H1 (cell line): ENCODE measurements at regions not wholly inside any gene's neighbourhood (a gene's known extent, or its start where the extent isn't known, plus 50 kb on each side); places are given as distances from the start of the nearest gene placed in this dataset.

Source experiments
- CTCF ChIA-PET: fragments of 300-600 bp; sonication (Branson Sonifier 250); formaldehyde crosslinking; loops from one replicate; lab custom pipeline; 2021; ENCODE audit not compliant: partially characterized antibody; lab: Charles Lee
- POLR2A ChIA-PET: fragments of 300-600 bp; sonication (Branson Sonifier 250); formaldehyde crosslinking; loops from one replicate; lab custom pipeline; 2021; ENCODE audit warnings: inconsistent platforms; ENCODE audit not compliant: partially characterized antibody; lab: Charles Lee
- DNase-seq, 2 experiments: peaks; one replicate each; pipeline versions ENCODE4 v3.0.0 to v3.0.0-alpha.2; 2010 to 2022; ENCODE audit warnings: low spot score in 2 of 2, low read depth in 1 of 2, mixed read lengths in 1 of 2
- FAIRE-seq: peaks from 2 replicates; lab custom pipeline; 2011; peaks lifted over from hg19 to GRCh38; lab: Jason Lieb, UNC
- H2AFZ ChIP-seq: 2 replicates; pipeline ENCODE4 v1.8.1; 2012; ENCODE audit warnings: low read length, inconsistent platforms
- H2AK5ac ChIP-seq: 2 replicates; pipeline ENCODE4 v1.6.1; 2013; ENCODE audit warnings: low read depth, low read length
- H2BK120ac ChIP-seq: replicated peaks from 2 replicates; pipeline ENCODE3; 2013; ENCODE audit warnings: low read depth, low read length, inconsistent platforms
- H2BK12ac ChIP-seq: 2 replicates; pipeline ENCODE4 v1.6.1; 2013; ENCODE audit warnings: low read depth, low read length
- H2BK15ac ChIP-seq: 2 replicates; pipeline ENCODE4 v1.6.1; 2013; ENCODE audit warnings: low read length
- H2BK20ac ChIP-seq: 2 replicates; pipeline ENCODE4 v1.6.1; 2013; ENCODE audit warnings: low read length
- H2BK5ac ChIP-seq: 2 replicates; pipeline ENCODE4 v1.6.1; 2013; ENCODE audit warnings: low read depth, low read length
- H3K14ac ChIP-seq: 2 replicates; pipeline ENCODE4 v1.6.1; 2013; ENCODE audit warnings: inconsistent platforms; ENCODE audit not compliant: insufficient read length
- H3K18ac ChIP-seq: 2 replicates; pipeline ENCODE4 v1.6.1; 2013; ENCODE audit warnings: low read length; ENCODE audit errors: extremely low read depth
- H3K23ac ChIP-seq: 2 replicates; pipeline ENCODE4 v1.6.1; 2013; ENCODE audit warnings: inconsistent platforms; ENCODE audit not compliant: insufficient read length
- H3K23me2 ChIP-seq: 2 replicates; pipeline ENCODE4 v1.6.1; 2013; ENCODE audit warnings: low read depth, low read length
- H3K27ac ChIP-seq: 2 replicates; pipeline ENCODE4 v1.6.1; 2011; ENCODE audit warnings: low read depth, low read length, inconsistent platforms
- H3K27me3 ChIP-seq, 4 experiments: replicated peaks in 1 of 4; 1 replicate in 1 of 4; 2 replicates in 3 of 4; pipeline versions ENCODE4 v1.6.1 to v1.8.1; 2011 to 2013; ENCODE audit warnings: low read length in 3 of 4, mild to moderate bottlenecking in 3 of 4, inconsistent platforms in 2 of 4, mixed read lengths in 2 of 4, moderate library complexity in 1 of 4; ENCODE audit not compliant: control insufficient read depth in 3 of 4, insufficient read depth in 3 of 4; ENCODE audit errors: extremely low read depth in 1 of 4
- H3K36me3 ChIP-seq, 4 experiments: 2 replicates each; pipeline versions ENCODE4 v1.6.1 to v1.8.1; 2011 to 2013; ENCODE audit warnings: mild to moderate bottlenecking in 4 of 4, low read length in 3 of 4, moderate library complexity in 2 of 4, control low read depth in 1 of 4, inconsistent platforms in 1 of 4; ENCODE audit not compliant: insufficient read depth in 4 of 4, control insufficient read depth in 2 of 4
- H3K4ac ChIP-seq: replicated peaks from 2 replicates; pipeline ENCODE3; 2013; ENCODE audit warnings: low read length, low read depth, mixed read lengths, inconsistent platforms; ENCODE audit not compliant: insufficient read length
- H3K4me1 ChIP-seq, 4 experiments: replicated peaks in 1 of 4; 1 replicate in 1 of 4; 2 replicates in 3 of 4; pipeline versions ENCODE4 v1.6.1 to v1.8.1; 2011 to 2013; ENCODE audit warnings: low read length in 3 of 4, inconsistent platforms in 2 of 4, mixed read lengths in 1 of 4; ENCODE audit not compliant: insufficient read depth in 4 of 4, control insufficient read depth in 3 of 4
- H3K4me2 ChIP-seq, 2 experiments: 2 replicates each; pipeline versions ENCODE4 v1.6.1 to v1.8.1; 2011 to 2013; ENCODE audit warnings: low read depth in 2 of 2, low read length in 2 of 2, control low read depth in 1 of 2, inconsistent platforms in 1 of 2, mild to moderate bottlenecking in 1 of 2; ENCODE audit not compliant: insufficient read depth in 1 of 2
- H3K4me3 ChIP-seq, 4 experiments: fragments of 200-600, 300-600 bp in 1 of 4; sonication (generic), shearing (Covaris generic), sonication (Bioruptor Twin) in 1 of 4; 2 replicates each; pipeline versions ENCODE4 v1.5.1 to v1.8.1; 2011 to 2016; ENCODE audit warnings: low read length in 4 of 4, low read depth in 3 of 4, control low read depth in 2 of 4, inconsistent platforms in 2 of 4, mild to moderate bottlenecking in 2 of 4, mixed read lengths in 1 of 4, moderate library complexity in 1 of 4; ENCODE audit not compliant: insufficient read depth in 2 of 4; ENCODE audit errors: extremely low read depth in 1 of 4
- H3K56ac ChIP-seq: replicated peaks from 2 replicates; pipeline ENCODE3; 2013; ENCODE audit warnings: low read depth, mild to moderate bottlenecking, mixed read lengths, low read length, inconsistent platforms; ENCODE audit not compliant: insufficient read length
- H3K79me1 ChIP-seq: 2 replicates; pipeline ENCODE4 v1.6.1; 2013; ENCODE audit warnings: low read depth, low read length, control low read depth
- H3K79me2 ChIP-seq, 2 experiments: 2 replicates each; pipeline versions ENCODE4 v1.6.1 to v1.8.1; 2012 to 2013; ENCODE audit warnings: low read length in 2 of 2, mild to moderate bottlenecking in 2 of 2, inconsistent platforms in 1 of 2; ENCODE audit not compliant: insufficient read depth in 2 of 2, control insufficient read depth in 1 of 2
- H3K9ac ChIP-seq, 4 experiments: replicated peaks in 1 of 4; 1 replicate in 1 of 4; 2 replicates in 3 of 4; pipeline versions ENCODE4 v1.6.1 to v1.8.1; 2011 to 2013; ENCODE audit warnings: low read depth in 3 of 4, low read length in 3 of 4, control low read depth in 2 of 4, mild to moderate bottlenecking in 2 of 4, moderate library complexity in 2 of 4, inconsistent platforms in 1 of 4; ENCODE audit errors: extremely low read depth in 1 of 4
- H3K9me3 ChIP-seq, 2 experiments: 2 replicates each; pipeline versions ENCODE4 v1.6.1 to v1.8.1; 2012 to 2013; ENCODE audit warnings: mild to moderate bottlenecking in 2 of 2, moderate library complexity in 2 of 2, control low read depth in 1 of 2, inconsistent platforms in 1 of 2, low read depth in 1 of 2, low read length in 1 of 2, mixed read lengths in 1 of 2; ENCODE audit not compliant: insufficient read depth in 2 of 2
- H4K20me1 ChIP-seq, 2 experiments: replicated peaks in 1 of 2; 2 replicates each; pipeline versions ENCODE3 to v1.8.1; 2011 to 2013; ENCODE audit warnings: inconsistent platforms in 2 of 2, low read length in 2 of 2, mild to moderate bottlenecking in 1 of 2; ENCODE audit not compliant: insufficient read depth in 2 of 2, control insufficient read depth in 1 of 2
- H4K5ac ChIP-seq: 2 replicates; pipeline ENCODE4 v1.6.1; 2013; ENCODE audit warnings: low read length, low read depth, mixed read lengths, inconsistent platforms; ENCODE audit not compliant: insufficient read length
- H4K8ac ChIP-seq: 2 replicates; pipeline ENCODE4 v1.8.0; 2013; ENCODE audit warnings: mild to moderate bottlenecking, moderate library complexity, low read length, inconsistent platforms; ENCODE audit not compliant: insufficient read depth; ENCODE audit errors: extremely low read depth
- H4K91ac ChIP-seq: replicated peaks from 2 replicates; pipeline ENCODE3; 2013; ENCODE audit warnings: low read length, mixed read lengths, inconsistent platforms; ENCODE audit not compliant: insufficient read length
- ASH2L ChIP-seq: fragments of 200-600, 300-600 bp; sonication (generic); IDR thresholded peaks from one replicate; pipeline ENCODE4 v1.7.1; 2017; ENCODE audit warnings: low read length
- BACH1 ChIP-seq: IDR thresholded peaks from 2 replicates; pipeline ENCODE4 v1.6.1; 2012; ENCODE audit warnings: low read length, improper control_type of control experiment
- BRCA1 ChIP-seq: IDR thresholded peaks from 2 replicates; pipeline ENCODE4 v1.6.1; 2012; ENCODE audit warnings: low read depth, low read length, improper control_type of control experiment
- CHD2 ChIP-seq: IDR thresholded peaks from 2 replicates; pipeline ENCODE4 v1.6.1; 2012; ENCODE audit warnings: low read length, improper control_type of control experiment
- FOSL1 ChIP-seq: IDR thresholded peaks from 2 replicates; pipeline ENCODE4 v1.6.1; 2011; ENCODE audit warnings: mild to moderate bottlenecking, low read depth, low read length, moderate library complexity; ENCODE audit not compliant: insufficient read depth
- GABPA ChIP-seq: IDR thresholded peaks from 2 replicates; pipeline ENCODE4 v1.6.1; 2011; ENCODE audit warnings: mild to moderate bottlenecking, low read length, moderate library complexity, borderline replicate concordance; ENCODE audit not compliant: insufficient read depth
- GTF2F1 ChIP-seq: IDR thresholded peaks from 2 replicates; pipeline ENCODE4 v1.6.1; 2012; ENCODE audit warnings: low read depth, low read length, improper control_type of control experiment, borderline replicate concordance
- HDAC6 ChIP-seq: IDR thresholded peaks from one replicate; pipeline ENCODE4 v1.7.1; 2012; ENCODE audit warnings: low read depth, mild to moderate bottlenecking, inconsistent platforms, low read length, moderate library complexity
- KDM1A ChIP-seq: fragments of 200-600, 300-600 bp; sonication (generic); IDR thresholded peaks from 2 replicates; pipeline ENCODE4 v1.7.1; 2016; ENCODE audit warnings: mild to moderate bottlenecking, low read length, borderline replicate concordance
- NANOG ChIP-seq: IDR thresholded peaks from 2 replicates; pipeline ENCODE4 v1.6.1; 2011; ENCODE audit warnings: low read length, low read depth, mild to moderate bottlenecking, inconsistent platforms; ENCODE audit not compliant: insufficient read depth, poor library complexity, severe bottlenecking
- PHF8 ChIP-seq: fragments of 200-600 bp; sonication (generic); conservative IDR thresholded peaks from 2 replicates; pipeline ENCODE4 v1.7.1; 2012; ENCODE audit warnings: low read depth, mild to moderate bottlenecking, inconsistent platforms, low read length, moderate library complexity
- TEAD4 ChIP-seq: IDR thresholded peaks from 2 replicates; pipeline ENCODE4 v1.6.1; 2012; ENCODE audit warnings: low read depth, low read length, inconsistent platforms, mixed read lengths
- WGBS, 2 experiments: shearing (Covaris generic) in 1 of 2; methylation state at CpG; one replicate each; pipeline versions ENCODE4 v1.1.6 to v1.1.7; 2013 to 2015; ENCODE audit warnings: low lambda C conversion rate in 2 of 2, mixed read lengths in 2 of 2, inconsistent platforms in 1 of 2, low coverage in 1 of 2, missing lambda C conversion rate in 1 of 2; ENCODE audit not compliant: insufficient replicate concordance in 2 of 2, insufficient coverage in 1 of 2, insufficient read length in 1 of 2; ENCODE audit errors: extremely low coverage in 1 of 2, missing lambda C conversion rate in 1 of 2; 5-methylcytosine and 5-hydroxymethylcytosine counted together

DNA sequence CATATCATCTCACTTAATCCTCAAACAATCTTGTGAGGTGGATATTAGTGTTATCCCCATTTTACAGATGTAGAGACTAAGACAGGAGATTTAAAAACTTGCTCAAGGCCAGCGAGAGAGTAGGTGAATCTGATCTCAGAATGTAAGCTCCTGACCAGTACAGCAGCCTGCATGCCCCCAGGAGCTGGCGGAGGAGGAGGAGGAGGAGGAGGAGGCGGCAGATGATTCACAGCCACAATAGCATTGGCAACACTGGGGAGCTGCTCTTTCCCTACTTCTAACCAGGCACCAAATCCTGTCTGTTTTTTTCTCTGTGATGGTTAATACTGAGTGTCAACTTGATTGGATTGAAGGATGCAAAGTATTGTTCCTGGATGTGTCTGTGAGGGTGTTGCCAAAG lies 243.2 kb downstream of the ATG4C start:
- Histone ChIP-seq H3K79me1 (no peaks in the 10 kb centered on the region), H3K4me3 (no peak overlapping the region), H3K36me3 (no peaks in the 10 kb centered on the region), H3K56ac (no peak overlapping the region), H3K23me2 (no peaks in the 10 kb centered on the region), H2BK120ac (no peak overlapping the region), H3K9me3 (0 out of 4 replicates have a peak, but pooled peaks cover 0 to 3% of the 10 kb centered on the region in 2 experiments), H2BK5ac (no peak overlapping the region), H3K9ac (no peak overlapping the region), H2AK5ac (no peak overlapping the region), H4K91ac (no peak overlapping the region), H3K4me1 (no peaks in the 10 kb centered on the region), H2AFZ (no peak overlapping the region), H4K20me1 (no peaks in the 10 kb centered on the region), H3K27me3 (no peaks in the 10 kb centered on the region), H4K8ac (no peak overlapping the region), H3K18ac (no peak overlapping the region), H2BK12ac (no peak overlapping the region), H2BK15ac (no peak overlapping the region), H3K4ac (no peak overlapping the region), H3K4me2 (no peak overlapping the region), H4K5ac (no peak overlapping the region), H2BK20ac (no peak overlapping the region), H3K14ac (no peak overlapping the region), H3K23ac (no peak overlapping the region), H3K79me2 (no peaks in the 10 kb centered on the region), H3K27ac (no peak overlapping the region)
- ChIA-PET POLR2A (no interaction called here), CTCF (interaction anchor here (1.1 kb wide), 1 partner anchor 122 kb away, joined by 3 read pairs; no protein-coding TSS in a partner anchor)
- 56% methylated on average over 3 of the region's 3 CpGs; no CpG with 5 or more reads in 1 of the 2 experiments for WGBS, 2 experiments
- TF ChIP-seq BACH1, result no peak
- no peak for TF ChIP-seq CHD2
- TF ChIP-seq FOSL1, result no peak
- no peak for TF ChIP-seq TEAD4
- no peak for TF ChIP-seq HDAC6
- no peak for TF ChIP-seq NANOG
- no peak for TF ChIP-seq PHF8
- TF ChIP-seq GABPA, result no peak
- TF ChIP-seq GTF2F1, result no peak
- no peak for TF ChIP-seq BRCA1
- no peak for TF ChIP-seq KDM1A
- no peak for TF ChIP-seq ASH2L
- FAIRE-seq (no peak), DNase-seq (no peak)
